HFFc6 (cell line): ENCODE measurements at regions not wholly inside any gene's neighbourhood (a gene's known extent, or its start where the extent isn't known, plus 50 kb on each side); places are given as distances from the start of the nearest gene placed in this dataset.

Experiments
- DNase-seq: peaks from one replicate; pipeline ENCODE4 v3.0.0-alpha.2; 2018
- H3K27ac Mint-ChIP-seq: 2 replicates; pipeline ENCODE4 v1.8.0; 2020; ENCODE audit warnings: mild to moderate bottlenecking, mixed read lengths
- H3K27me3 Mint-ChIP-seq: 2 replicates; pipeline ENCODE4 v1.8.0; 2021; ENCODE audit warnings: mild to moderate bottlenecking, moderate library complexity, mixed read lengths; ENCODE audit not compliant: insufficient read depth
- H3K36me3 Mint-ChIP-seq: 2 replicates; pipeline ENCODE4 v1.8.0; 2021; ENCODE audit warnings: low read depth, mixed read lengths
- H3K4me1 Mint-ChIP-seq: 2 replicates; pipeline ENCODE4 v1.8.0; 2020; ENCODE audit warnings: low read depth, mixed read lengths
- H3K4me3 Mint-ChIP-seq: 2 replicates; pipeline ENCODE4 v1.8.0; 2020; ENCODE audit warnings: mild to moderate bottlenecking, moderate library complexity, mixed read lengths
- H3K9me3 Mint-ChIP-seq: 2 replicates; pipeline ENCODE4 v1.8.0; 2020; ENCODE audit warnings: mild to moderate bottlenecking, mixed read lengths
- CTCF ChIP-seq: fragments of 200-600 bp; sonication (generic); IDR thresholded peaks from 2 replicates; pipeline ENCODE4 v1.5.0; 2021; ENCODE audit warnings: antibody characterized with exemption, mild to moderate bottlenecking

DNA sequence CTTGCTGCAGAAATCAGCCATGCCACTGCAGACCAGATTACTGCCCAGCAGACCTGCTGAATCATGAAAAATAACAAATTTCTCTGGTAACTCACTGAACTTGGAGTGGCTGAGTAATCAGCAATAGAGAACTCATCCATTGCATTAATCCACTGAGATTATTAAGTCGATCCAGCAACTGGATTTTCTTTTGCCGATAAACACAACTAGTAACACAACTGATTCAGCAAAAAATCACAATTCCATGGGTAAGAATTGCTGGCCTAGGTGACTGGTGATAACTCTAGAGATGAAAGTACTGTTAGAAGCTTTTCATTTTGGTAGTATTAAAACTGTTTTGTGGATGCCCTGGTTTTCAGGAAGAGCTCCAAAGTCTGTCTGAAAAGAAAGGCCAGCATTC, 214.5 kb downstream of the ETV1 start:
- DNase-seq = no peak

DNA sequence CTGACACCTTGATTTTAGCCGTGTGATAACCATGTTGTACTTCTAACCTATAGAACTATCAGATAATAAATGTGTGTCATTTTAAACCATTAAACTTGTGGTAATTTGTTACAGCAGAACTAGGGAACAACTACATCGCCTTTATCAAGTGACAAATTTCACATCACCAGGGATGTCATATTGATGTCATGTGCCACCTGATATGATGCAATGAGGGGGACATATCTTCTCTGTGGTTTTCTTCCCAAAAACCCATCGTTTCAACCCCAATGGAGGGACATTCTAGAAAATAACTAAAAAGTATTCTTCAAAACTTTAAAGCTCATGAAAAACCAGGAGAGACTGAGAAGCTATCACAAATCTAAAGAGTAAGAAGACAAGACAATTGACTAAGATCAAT, 212.2 kb downstream of the ETV1 start:
- Mint-ChIP-seq H3K9me3 (no peaks in the 10 kb centered on the region), H3K27me3 (no peaks in the 10 kb centered on the region), H3K36me3 (no peaks in the 10 kb centered on the region), H3K4me1 (peaks cover 23% of the 10 kb centered on the region), H3K27ac (no peak overlapping the region), H3K4me3 (no peak overlapping the region)
- no peak for TF ChIP-seq CTCF
- DNase-seq = no peak

More for the DNA sequence above, 214.5 kb downstream of the ETV1 start:
- H3K4me1 Mint-ChIP-seq = peaks cover 25% of the 10 kb centered on the region
- no peaks in the 10 kb centered on the region for H3K27me3 Mint-ChIP-seq
- no peak for TF ChIP-seq CTCF
- no peak overlapping the region for H3K4me3 Mint-ChIP-seq
- H3K27ac Mint-ChIP-seq = no peak overlapping the region
- no peaks in the 10 kb centered on the region for H3K9me3 Mint-ChIP-seq
- H3K36me3 Mint-ChIP-seq = no peaks in the 10 kb centered on the region

- no peak overlapping the region for H3K4me3 Mint-ChIP-seq
- peak; percentile 25 for DNase-seq
- peak overlapping the region; percentile 75 for H3K27ac Mint-ChIP-seq
Observed at GRCh38 chr7:13778967-13779366, 210.5 kb downstream of the ETV1 start.

GRCh38 chr7:13790611-13791010, 198.9 kb downstream of the ETV1 start:
- H3K4me3 Mint-ChIP-seq = no peak overlapping the region
- TF ChIP-seq CTCF = no peak
- DNase-seq = peak; percentile 51
- H3K9me3 Mint-ChIP-seq = no peaks in the 10 kb centered on the region
- H3K27me3 Mint-ChIP-seq = no peaks in the 10 kb centered on the region
- no peaks in the 10 kb centered on the region for H3K36me3 Mint-ChIP-seq
- H3K27ac Mint-ChIP-seq = no peak overlapping the region
- peaks cover 12% of the 10 kb centered on the region for H3K4me1 Mint-ChIP-seq

More at GRCh38 chr7:13778967-13779366, 210.5 kb downstream of the ETV1 start:
- Mint-ChIP-seq H3K4me1 (peaks cover 23% of the 10 kb centered on the region), H3K9me3 (no peaks in the 10 kb centered on the region), H3K36me3 (no peaks in the 10 kb centered on the region), H3K27me3 (no peaks in the 10 kb centered on the region)
- TF ChIP-seq CTCF = no peak

DNA sequence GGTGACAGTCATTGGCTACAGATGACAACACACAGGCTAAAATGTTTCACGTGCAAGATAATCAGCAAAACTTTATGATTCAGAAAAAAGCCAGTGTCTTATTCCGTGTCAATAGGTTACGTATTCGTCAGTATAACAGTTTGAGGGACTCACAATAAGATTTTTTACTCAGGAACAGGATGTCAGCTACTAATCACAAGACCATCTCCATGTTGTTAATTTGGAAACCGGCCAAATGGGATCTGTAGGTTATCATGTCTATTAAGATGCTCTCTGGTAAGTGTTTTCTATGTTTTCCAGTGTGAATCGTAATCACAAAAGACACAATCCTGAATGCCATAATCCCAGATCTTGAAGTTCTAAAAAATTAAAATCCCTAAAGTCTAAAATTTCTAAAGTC, 197.3 kb downstream of the ETV1 start:
- no peaks in the 10 kb centered on the region for H3K36me3 Mint-ChIP-seq
- no peak for TF ChIP-seq CTCF
- no peak overlapping the region for H3K27ac Mint-ChIP-seq
- H3K9me3 Mint-ChIP-seq = no peaks in the 10 kb centered on the region
- no peak for DNase-seq
- H3K4me1 Mint-ChIP-seq = peaks cover 12% of the 10 kb centered on the region
- H3K4me3 Mint-ChIP-seq = no peak overlapping the region
- H3K27me3 Mint-ChIP-seq = no peaks in the 10 kb centered on the region

DNA sequence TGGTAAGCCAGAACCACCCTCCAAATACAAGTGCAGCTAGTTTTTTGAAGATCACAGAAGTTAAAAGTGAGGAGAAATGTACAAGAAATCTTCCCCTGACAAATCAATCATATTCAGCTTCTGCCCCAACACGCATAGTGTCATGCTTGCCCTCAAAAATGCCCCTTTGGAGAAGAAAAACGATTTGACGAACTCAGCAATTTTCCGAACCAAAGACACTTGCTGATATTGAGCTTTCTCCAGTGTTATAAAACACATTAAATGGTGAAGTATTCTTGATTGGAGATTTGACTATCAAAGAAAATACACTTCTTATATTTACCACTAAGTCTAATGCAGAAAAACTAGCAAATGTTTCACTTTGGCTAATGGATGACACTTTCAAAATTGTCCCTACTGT, 195.5 kb downstream of the ETV1 start:
- TF ChIP-seq CTCF = no peak
- H3K9me3 Mint-ChIP-seq = no peaks in the 10 kb centered on the region
- H3K27me3 Mint-ChIP-seq = no peaks in the 10 kb centered on the region
- no peaks in the 10 kb centered on the region for H3K36me3 Mint-ChIP-seq
- no peak for DNase-seq
- peaks cover 12% of the 10 kb centered on the region for H3K4me1 Mint-ChIP-seq
- no peak overlapping the region for H3K27ac Mint-ChIP-seq
- no peak overlapping the region for H3K4me3 Mint-ChIP-seq
